Esophagus muscularis mucosa (tissue), 4 donors: ENCODE measurements at regions not wholly inside any gene's neighbourhood (a gene's known extent, or its start where the extent isn't known, plus 50 kb on each side); places are given as distances from the start of the nearest gene placed in this dataset.
"Not testable (repeated sequence)": the region's sequence is repeated elsewhere in the genome, so short reads cannot be mapped to it uniquely, and the experiment has no call there.

ENCODE experiments used
- CTCF ChIP-seq, 3 experiments: fragments of 200-600 bp in 2 of 3; fragments of 450-650 bp in 1 of 3; sonication (generic) in 2 of 3; IDR thresholded peaks; one replicate each; pipeline ENCODE4 v1.5.1; 2017 to 2019; ENCODE audit warnings: antibody characterized with exemption in 3 of 3, mild to moderate bottlenecking in 2 of 3, moderate library complexity in 1 of 3
- EP300 ChIP-seq: sonication (generic); formaldehyde crosslinking; IDR thresholded peaks from one replicate; pipeline ENCODE4 v1.6.1; 2017; ENCODE audit warnings: antibody characterized with exemption
- POLR2A ChIP-seq: fragments of 450-650 bp; IDR thresholded peaks from one replicate; pipeline ENCODE4 v1.6.1; 2017; ENCODE audit warnings: antibody characterized with exemption, moderate library complexity, mild to moderate bottlenecking, low read depth
- POLR2AphosphoS5 ChIP-seq, 2 donors: sonication (generic); formaldehyde crosslinking; IDR thresholded peaks; one replicate each; pipeline ENCODE4 v1.6.1; 2017; ENCODE audit warnings: antibody characterized with exemption in 2 of 2

- not testable (repeated sequence) for TF ChIP-seq CTCF (IDR thresholded peaks at IDR 0.05); POLR2A; EP300; POLR2AphosphoS5 (IDR thresholded peaks at IDR 0.05)
These were observed 139.0 kb upstream of the TRPM3 start for GRCh38 chr9:71260419-71260818.
